HepG2 (cell line): ENCODE measurements at regions not wholly inside any gene's neighbourhood (a gene's known extent, or its start where the extent isn't known, plus 50 kb on each side); places are given as distances from the start of the nearest gene placed in this dataset.

Source experiments
- ATAC-seq: fragments of 200-7000 bp; cut with Tn5 transposase; 3 replicates; pipeline ENCODE4 v1.9.1; 2020; ENCODE audit warnings: mild to moderate bottlenecking, moderate library complexity
- BruUV-seq: library from RNA; stranded (reverse); fragments of 400-500 nt; replicated peaks from 2 replicates; lab custom pipeline; 2021; lab: Mats Ljungman, UMichigan
- CTCF ChIA-PET: fragments of 300-600 bp; formaldehyde crosslinking; extraction: SDS; loops from one replicate; lab custom pipeline; 2021; ENCODE audit warnings: low total read pairs, inconsistent platforms, low intra/inter-chr PET ratio; lab: Yijun Ruan, JAX
- POLR2A ChIA-PET: fragments of 350-600 bp; sonication (Branson Sonifier 250); formaldehyde crosslinking; loops from one replicate; lab custom pipeline; 2020; ENCODE audit warnings: antibody characterized with exemption, inconsistent platforms; lab: Yijun Ruan, JAX
- DNase-seq: peaks from one replicate; pipeline ENCODE4 v3.0.0-alpha.2; 2015; ENCODE audit warnings: low spot score
- FAIRE-seq: peaks from 3 replicates; lab custom pipeline; 2011; peaks lifted over from hg19 to GRCh38; lab: Jason Lieb, UNC
- H2AFZ ChIP-seq: one replicate; pipeline ENCODE4 v1.6.1; 2011; ENCODE audit warnings: low read length, inconsistent platforms
- H3K27ac ChIP-seq: fragments of 300-600 bp; 3 replicates; pipeline ENCODE4 v1.8.0; 2011; ENCODE audit warnings: mixed run types, mild to moderate bottlenecking, mixed read lengths, low read length, inconsistent platforms; ENCODE audit not compliant: insufficient read depth; ENCODE audit errors: extremely low read length
- H3K27me3 ChIP-seq, 2 experiments: fragments of 200-600 bp in 1 of 2; 2 replicates in 1 of 2; 3 replicates in 1 of 2; pipeline versions ENCODE4 v1.6.0 to v1.8.0; 2011; ENCODE audit warnings: low read length in 2 of 2, mild to moderate bottlenecking in 2 of 2, moderate library complexity in 2 of 2, inconsistent platforms in 1 of 2; ENCODE audit not compliant: insufficient read depth in 2 of 2, control insufficient read depth in 1 of 2
- H3K36me3 ChIP-seq, 2 experiments: fragments of 200-600 bp in 1 of 2; replicated peaks in 1 of 2; 2 replicates in 1 of 2; 3 replicates in 1 of 2; pipeline versions ENCODE4 v1.5.1 to v1.8.0; 2011; ENCODE audit warnings: low read length in 2 of 2, inconsistent platforms in 1 of 2; ENCODE audit not compliant: insufficient read depth in 2 of 2, control insufficient read depth in 1 of 2
- H3K4me1 ChIP-seq: 2 replicates; pipeline ENCODE4 v1.5.1; 2012; ENCODE audit warnings: low read length, inconsistent platforms; ENCODE audit not compliant: insufficient read depth
- H3K4me2 ChIP-seq: 2 replicates; pipeline ENCODE4 v1.6.0; 2011; ENCODE audit warnings: low read depth, low read length, inconsistent platforms
- H3K4me3 ChIP-seq, 3 experiments: fragments of 200-600 bp in 1 of 3; sonication (generic), shearing (Covaris generic) in 1 of 3; replicated peaks in 1 of 3; 2 replicates each; pipeline ENCODE4 v1.5.1; 2011 to 2016; ENCODE audit warnings: low read length in 3 of 3, inconsistent platforms in 2 of 3, low read depth in 2 of 3, mild to moderate bottlenecking in 2 of 3, control low read depth in 1 of 3, mixed read lengths in 1 of 3; ENCODE audit not compliant: insufficient read depth in 1 of 3
- H3K79me2 ChIP-seq: one replicate; pipeline ENCODE4 v1.6.1; 2011; ENCODE audit warnings: low read length, inconsistent platforms; ENCODE audit not compliant: insufficient read depth
- H3K9ac ChIP-seq: 2 replicates; pipeline ENCODE4 v1.6.0; 2011; ENCODE audit warnings: mild to moderate bottlenecking, low read depth, low read length, inconsistent platforms; ENCODE audit not compliant: insufficient read depth
- H3K9me3 ChIP-seq: 2 replicates; pipeline ENCODE4 v1.5.1; 2012; ENCODE audit warnings: mild to moderate bottlenecking, low read length
- H4K20me1 ChIP-seq: 2 replicates; pipeline ENCODE4 v1.6.0; 2011; ENCODE audit warnings: inconsistent platforms, mild to moderate bottlenecking, low read length, moderate library complexity; ENCODE audit not compliant: insufficient read depth
- ATF5 ChIP-seq: sonication (generic); formaldehyde crosslinking; IDR thresholded peaks from 2 replicates; pipeline ENCODE4 v1.4.0; 2020; ENCODE audit warnings: mild to moderate bottlenecking, low read depth, missing genetic modification reagents
- EP300 ChIP-seq, 3 experiments: sonication (generic) in 1 of 3; formaldehyde crosslinking in 1 of 3; IDR thresholded peaks; 2 replicates each; pipeline versions ENCODE4 v1.5.1 to v1.6.1; 2011 to 2020; ENCODE audit warnings: low read depth in 2 of 3, low read length in 2 of 3, borderline replicate concordance in 1 of 3, improper control_type of control experiment in 1 of 3, mild to moderate bottlenecking in 1 of 3, missing genetic modification reagents in 1 of 3, moderate library complexity in 1 of 3
- FOXP1 ChIP-seq, 2 experiments: fragments of 450-650 bp in 1 of 2; IDR thresholded peaks; 2 replicates each; pipeline ENCODE4 v1.6.1; 2017 to 2018; ENCODE audit warnings: antibody characterized with exemption in 1 of 2
- GMEB2 ChIP-seq: IDR thresholded peaks from 2 replicates; pipeline ENCODE4 v1.6.1; 2016; ENCODE audit warnings: missing biosample characterization, missing genetic modification reagents, low read depth
- HOXA7 ChIP-seq: sonication (generic); formaldehyde crosslinking; IDR thresholded peaks from 2 replicates; pipeline ENCODE4 v1.8.1; 2022; ENCODE audit warnings: mild to moderate bottlenecking, missing genetic modification reagents, moderate library complexity
- IRF1 ChIP-seq: sonication (generic); formaldehyde crosslinking; IDR thresholded peaks from 2 replicates; pipeline ENCODE4 v1.4.0; 2020; ENCODE audit warnings: low read depth, mild to moderate bottlenecking, missing genetic modification reagents
- NKX3-1 ChIP-seq: sonication (generic); formaldehyde crosslinking; IDR thresholded peaks from 2 replicates; pipeline ENCODE4 v1.5.0; 2020; ENCODE audit warnings: missing genetic modification reagents
- PHB2 ChIP-seq: fragments of 450-650 bp; IDR thresholded peaks from 2 replicates; pipeline ENCODE4 v1.6.1; 2018; ENCODE audit not compliant: partially characterized antibody
- RBAK ChIP-seq: sonication (generic); formaldehyde crosslinking; IDR thresholded peaks from 2 replicates; pipeline ENCODE4 v1.5.1; 2020; ENCODE audit warnings: mild to moderate bottlenecking, missing genetic modification reagents
- YEATS4 ChIP-seq: sonication (generic); formaldehyde crosslinking; IDR thresholded peaks from 2 replicates; pipeline ENCODE4 v1.4.0; 2020; ENCODE audit warnings: missing genetic modification reagents, borderline replicate concordance
- ZFP41 ChIP-seq: sonication (generic); formaldehyde crosslinking; IDR thresholded peaks from 2 replicates; pipeline ENCODE4 v1.4.0; 2020; ENCODE audit warnings: mild to moderate bottlenecking, missing genetic modification reagents, borderline replicate concordance
- ZNF10 ChIP-seq: sonication (generic); formaldehyde crosslinking; IDR thresholded peaks from 2 replicates; pipeline ENCODE4 v1.4.0; 2020; ENCODE audit warnings: mild to moderate bottlenecking, low read depth, missing genetic modification reagents, borderline replicate concordance
- ZNF407 ChIP-seq: sonication (generic); formaldehyde crosslinking; IDR thresholded peaks from one replicate; pipeline ENCODE4 v1.5.1; 2020; ENCODE audit warnings: mild to moderate bottlenecking, missing genetic modification reagents; ENCODE audit errors: not compliant biosample characterization
- ZNF841 ChIP-seq: sonication (generic); formaldehyde crosslinking; IDR thresholded peaks from 2 replicates; pipeline ENCODE4 v1.8.1; 2023; ENCODE audit warnings: missing genetic modification reagents, borderline replicate concordance
- WGBS: methylation state at CpG from one replicate; pipeline ENCODE4 v1.1.6; 2017; ENCODE audit warnings: low lambda C conversion rate; 5-methylcytosine and 5-hydroxymethylcytosine counted together
- in situ Hi-C: cut with HindIII; loops from 2 replicates; pipeline ENCODE4 v1.10.0; 2017; ENCODE audit warnings: low pct_unique_long_range_greater_than_20kb; ENCODE audit not compliant: extremely low pct_ligation_motif_present
- intact Hi-C: fragments of 100-400 bp; cut with micrococcal nuclease; formaldehyde crosslinking; loops from one replicate; pipeline ENCODE4 v1.10.0; 2022; ENCODE audit not compliant: unreplicated experiment

- Histone ChIP-seq H3K27me3 (no peaks in the 10 kb centered on the region), H3K27ac (no peak overlapping the region), H2AFZ (no peak overlapping the region), H3K4me1 (no peaks in the 10 kb centered on the region), H4K20me1 (no peaks in the 10 kb centered on the region), H3K9me3 (no peaks in the 10 kb centered on the region), H3K9ac (no peak overlapping the region), H3K79me2 (no peaks in the 10 kb centered on the region), H3K36me3 (no peaks in the 10 kb centered on the region), H3K4me3 (no peak overlapping the region), H3K4me2 (no peak overlapping the region)
- intact Hi-C loops (no loop called here), in situ Hi-C loops (no loop called here)
- no peak for DNase-seq
- ChIA-PET POLR2A (no interaction called here), CTCF (no interaction called here)
- FAIRE-seq, result no peak
- ATAC-seq, result no peak
- 9% methylated on average over 4 of the region's 4 CpGs for WGBS
- no TSS peak for BruUV-seq
- TF ChIP-seq NKX3-1 (CRISPR knock-in tag), result no peak
- no peak for TF ChIP-seq ZNF841 (CRISPR knock-in tag)
- TF ChIP-seq ZNF10 (CRISPR knock-in tag), result no peak
- no peak for TF ChIP-seq YEATS4
- no peak for TF ChIP-seq EP300 (IDR thresholded peaks at IDR 0.05; ENCODE audit: low read depth in 2 of 2, low read length in 2 of 2)
- TF ChIP-seq EP300 (CRISPR knock-in tag; IDR thresholded peaks at IDR 0.05; ENCODE audit: borderline replicate concordance), result no peak
- no peak for TF ChIP-seq RBAK (CRISPR knock-in tag)
- no peak for TF ChIP-seq ZFP41 (CRISPR knock-in tag)
- TF ChIP-seq HOXA7 (CRISPR knock-in tag), result no peak
- TF ChIP-seq GMEB2 (CRISPR knock-in tag), result no peak
- no peak for TF ChIP-seq FOXP1 (IDR thresholded peaks at IDR 0.05)
- TF ChIP-seq FOXP1 (CRISPR knock-in tag; IDR thresholded peaks at IDR 0.05), result no peak
- no peak for TF ChIP-seq ZNF407 (CRISPR knock-in tag)
- TF ChIP-seq ATF5 (CRISPR knock-in tag), result no peak
- no peak for TF ChIP-seq IRF1 (CRISPR knock-in tag)
- no peak for TF ChIP-seq PHB2
These were observed 342.9 kb upstream of the ACVR2A start for GRCh38 chr2:147501968-147502367.
